GM19043 (cell line): ENCODE measurements at regions not wholly inside any gene's neighbourhood (a gene's known extent, or its start where the extent isn't known, plus 50 kb on each side); places are given as distances from the start of the nearest gene placed in this dataset.
"Not testable (repeated sequence)": the region's sequence is repeated elsewhere in the genome, so short reads cannot be mapped to it uniquely, and the experiment has no call there.

Experiments
- ATAC-seq: cut with Tn5 transposase; IDR thresholded peaks from one replicate; pipeline ENCODE4 v1.9.1; 2021; ENCODE audit warnings: low read depth; ENCODE audit not compliant: unreplicated experiment

GRCh38 chr13:94825507-94825906 lies 113.2 kb upstream of the SOX21 start:
- no peak for ATAC-seq

- no peak for ATAC-seq
Observed at GRCh38 chr13:94824601-94825000, 112.3 kb upstream of the SOX21 start.

GRCh38 chr13:94822356-94822755 lies 110.0 kb upstream of the SOX21 start:
- no peak for ATAC-seq

- no peak for ATAC-seq
Observed at GRCh38 chr13:94816256-94816655, 103.9 kb upstream of the SOX21 start.

- peak; percentile 99 for ATAC-seq
Observed at GRCh38 chr13:94813920-94814475, 101.7 kb upstream of the SOX21 start.

GRCh38 chr13:94811753-94812152 lies 99.4 kb upstream of the SOX21 start:
- ATAC-seq: no peak

GRCh38 chr13:94800423-94800822 lies 88.1 kb upstream of the SOX21 start:
- no peak for ATAC-seq

GRCh38 chr13:94799299-94799698 lies 87.0 kb upstream of the SOX21 start:
- ATAC-seq: no peak

GRCh38 chr13:94798738-94799137 lies 86.4 kb upstream of the SOX21 start:
- ATAC-seq: no peak

GRCh38 chr13:94795292-94795691 lies 82.9 kb upstream of the SOX21 start:
- ATAC-seq: no peak

GRCh38 chr13:94786246-94786645 lies 73.9 kb upstream of the SOX21 start:
- not testable (repeated sequence) for ATAC-seq

- ATAC-seq: no peak
Observed at GRCh38 chr13:94784066-94784465, 71.7 kb upstream of the SOX21 start.

- no peak for ATAC-seq
Observed at GRCh38 chr13:94783489-94783888, 71.1 kb upstream of the SOX21 start.

- no peak for ATAC-seq
Observed at GRCh38 chr13:94780421-94780820, 68.1 kb upstream of the SOX21 start.

GRCh38 chr13:94778986-94779385 lies 66.6 kb upstream of the SOX21 start:
- no peak for ATAC-seq

- ATAC-seq: no peak
Observed at GRCh38 chr13:94778585-94778984, 66.2 kb upstream of the SOX21 start.

GRCh38 chr13:94776956-94777355 lies 64.6 kb upstream of the SOX21 start:
- ATAC-seq: no peak

- ATAC-seq: no peak
Observed at GRCh38 chr13:94776300-94776699, 64.0 kb upstream of the SOX21 start.

GRCh38 chr13:94765814-94766213 lies 53.5 kb upstream of the SOX21 start:
- ATAC-seq: no peak

- ATAC-seq: no peak
Observed at GRCh38 chr13:94764576-94765321, 52.4 kb upstream of the SOX21 start.
